ENCODE measurements at regions not wholly inside any gene's neighbourhood (a gene's known extent, or its start where the extent isn't known, plus 50 kb on each side); places are given as distances from the start of the nearest gene placed in this dataset.

- Mint-ChIP-seq H3K4me1 (no peaks in the 10 kb centered on the region), H3K9me3 (peaks cover 6% of the 10 kb centered on the region), H3K36me3 (ENCODE audit: low read depth) (peaks cover 5% of the 10 kb centered on the region), H3K4me3 (no peak overlapping the region), H3K27ac (no peak overlapping the region), H3K27me3 (ENCODE audit: low read depth, poor library complexity) (no peaks in the 10 kb centered on the region)
- DNase-seq = no peak
- no peak for TF ChIP-seq CTCF (IDR thresholded peaks at IDR 0.05)
These were observed 237.9 kb downstream of the SNCA start for GRCh38 chr4:89599026-89599425.

- Mint-ChIP-seq H3K9me3 (peaks cover 5% of the 10 kb centered on the region), H3K4me1 (no peaks in the 10 kb centered on the region), H3K27ac (no peak overlapping the region), H3K36me3 (ENCODE audit: low read depth) (peaks cover 5% of the 10 kb centered on the region), H3K4me3 (no peak overlapping the region), H3K27me3 (ENCODE audit: low read depth, poor library complexity) (no peaks in the 10 kb centered on the region)
- DNase-seq = no peak
- peak; percentile 39 for TF ChIP-seq CTCF (IDR thresholded peaks at IDR 0.05)
These were observed 238.4 kb downstream of the SNCA start for GRCh38 chr4:89598602-89599001.

GRCh38 chr4:89595125-89595789, 241.7 kb downstream of the SNCA start:
- peaks cover 33% of the 10 kb centered on the region for H3K9me3 Mint-ChIP-seq
- H3K27ac Mint-ChIP-seq = no peak overlapping the region
- peaks cover 6% of the 10 kb centered on the region for H3K4me1 Mint-ChIP-seq
- H3K36me3 Mint-ChIP-seq (ENCODE audit: low read depth) = peaks cover 23% of the 10 kb centered on the region
- no peak overlapping the region for H3K4me3 Mint-ChIP-seq
- no peak for DNase-seq
- no peaks in the 10 kb centered on the region for H3K27me3 Mint-ChIP-seq (ENCODE audit: low read depth, poor library complexity)
- TF ChIP-seq CTCF (IDR thresholded peaks at IDR 0.05) = no peak

GRCh38 chr4:89590128-89590527, 246.8 kb downstream of the SNCA start:
- H3K36me3 Mint-ChIP-seq (ENCODE audit: low read depth) = peaks cover 23% of the 10 kb centered on the region
- DNase-seq = no peak
- no peak for TF ChIP-seq CTCF (IDR thresholded peaks at IDR 0.05)
- H3K9me3 Mint-ChIP-seq = peaks cover 33% of the 10 kb centered on the region
- peaks cover 38% of the 10 kb centered on the region for H3K4me1 Mint-ChIP-seq
- H3K4me3 Mint-ChIP-seq = no peak overlapping the region
- no peaks in the 10 kb centered on the region for H3K27me3 Mint-ChIP-seq (ENCODE audit: low read depth, poor library complexity)
- peak overlapping the region; percentile 96 for H3K27ac Mint-ChIP-seq

- Mint-ChIP-seq H3K9me3 (peaks cover 30% of the 10 kb centered on the region), H3K4me1 (peaks cover 38% of the 10 kb centered on the region), H3K27ac (peak overlapping the region; percentile 8), H3K36me3 (ENCODE audit: low read depth) (peaks cover 19% of the 10 kb centered on the region), H3K4me3 (no peak overlapping the region), H3K27me3 (ENCODE audit: low read depth, poor library complexity) (no peaks in the 10 kb centered on the region)
- TF ChIP-seq CTCF (IDR thresholded peaks at IDR 0.05) = no peak
- no peak for DNase-seq
These were observed 248.5 kb downstream of the SNCA start for GRCh38 chr4:89588421-89588820.

GRCh38 chr4:89587364-89587763, 249.6 kb downstream of the SNCA start:
- no peak overlapping the region for H3K27ac Mint-ChIP-seq
- no peak for DNase-seq
- H3K36me3 Mint-ChIP-seq (ENCODE audit: low read depth) = peaks cover 11% of the 10 kb centered on the region
- H3K27me3 Mint-ChIP-seq (ENCODE audit: low read depth, poor library complexity) = no peaks in the 10 kb centered on the region
- peaks cover 22% of the 10 kb centered on the region for H3K9me3 Mint-ChIP-seq
- H3K4me1 Mint-ChIP-seq = peaks cover 38% of the 10 kb centered on the region
- no peak overlapping the region for H3K4me3 Mint-ChIP-seq
- no peak for TF ChIP-seq CTCF (IDR thresholded peaks at IDR 0.05)
